ENCODE measurements at regions not wholly inside any gene's neighbourhood (a gene's known extent, or its start where the extent isn't known, plus 50 kb on each side); places are given as distances from the start of the nearest gene placed in this dataset.

- TF ChIP-seq TCF12 (IDR thresholded peaks at IDR 0.05; ENCODE audit: low read depth, low read length) (no peak), KDM5A (IDR thresholded peaks at IDR 0.05; ENCODE audit: low read length) (no peak), CTBP2 (IDR thresholded peaks at IDR 0.05; ENCODE audit: borderline replicate concordance, insufficient read depth, insufficient read length, low read length) (no peak), RAD21 (IDR thresholded peaks at IDR 0.05 in 1 of 2, conservative IDR thresholded peaks at IDR 0.05 in 1 of 2; ENCODE audit: low read depth in 2 of 2, low read length in 2 of 2) (no peak), EZH2 (IDR thresholded peaks at IDR 0.05; ENCODE audit: low read depth, low read length, severe bottlenecking) (no peak)
Measured at GRCh38 chr3:88248658-88249057, 98.9 kb downstream of the C3orf38 start (continued).

Data from H1 (cell line).